ENCODE measurements at regions not wholly inside any gene's neighbourhood (a gene's known extent, or its start where the extent isn't known, plus 50 kb on each side); places are given as distances from the start of the nearest gene placed in this dataset.

GRCh38 chr9:108101410-108101809 lies 611.8 kb upstream of the KLF4 start:
- DNase-seq (ENCODE audit: low spot score) (no peak), ATAC-seq (no peak)
- Mint-ChIP-seq H3K27me3 (ENCODE audit: insufficient read depth, low read depth, poor library complexity) (peaks cover 5% of the 10 kb centered on the region), H3K27ac (no peak overlapping the region), H3K4me1 (peaks cover 5% of the 10 kb centered on the region), H3K36me3 (ENCODE audit: low read depth) (no peaks in the 10 kb centered on the region; the same call in 2 of the 3 replicates), H3K9me3 (no peaks in the 10 kb centered on the region), H3K4me3 (no peak overlapping the region)
- TF ChIP-seq EZH2phosphoT487 (IDR thresholded peaks at IDR 0.05; ENCODE audit: unreplicated experiment): no peak
- H3K4me2 ChIP-seq: no peak overlapping the region
- no peaks in the 10 kb centered on the region for H4K20me1 ChIP-seq (replicated peaks; ENCODE audit: insufficient read depth)
- peaks cover 6% of the 10 kb centered on the region; the same call in 1 of the 2 replicates for H3K9me2 ChIP-seq (ENCODE audit: insufficient read depth)
- no peak overlapping the region for H3K4me3 ChIP-seq
- no peaks in the 10 kb centered on the region for H3K36me3 ChIP-seq (ENCODE audit: insufficient read depth)
- no peaks in the 10 kb centered on the region for H3K79me2 ChIP-seq (replicated peaks; ENCODE audit: insufficient read depth)
- no peaks in the 10 kb centered on the region for H3K4me1 ChIP-seq (ENCODE audit: insufficient read depth)
- no peaks in the 10 kb centered on the region for H3K27me3 ChIP-seq (ENCODE audit: insufficient read depth)
- no peaks in the 10 kb centered on the region for H3F3A ChIP-seq (replicated peaks; ENCODE audit: low read depth)
- no peak overlapping the region for H3K27ac ChIP-seq (ENCODE audit: low read depth)
- H2AFZ ChIP-seq: no peak overlapping the region

- Mint-ChIP-seq H3K9me3 (no peaks in the 10 kb centered on the region), H3K4me3 (no peak overlapping the region), H3K36me3 (ENCODE audit: low read depth) (no peaks in the 10 kb centered on the region; the same call in 2 of the 3 replicates), H3K27me3 (ENCODE audit: insufficient read depth, low read depth, poor library complexity) (peaks cover 5% of the 10 kb centered on the region), H3K4me1 (no peaks in the 10 kb centered on the region; the same call in 2 of the 3 replicates), H3K27ac (no peak overlapping the region)
- DNase-seq (ENCODE audit: low spot score) (no peak), ATAC-seq (no peak)
- no peaks in the 10 kb centered on the region for H3K79me2 ChIP-seq (replicated peaks; ENCODE audit: insufficient read depth)
- H3K27me3 ChIP-seq (ENCODE audit: insufficient read depth): no peaks in the 10 kb centered on the region
- H3K27ac ChIP-seq (ENCODE audit: low read depth): no peak overlapping the region
- H3K4me2 ChIP-seq: no peak overlapping the region
- H3K4me1 ChIP-seq (ENCODE audit: insufficient read depth): 0 out of 2 replicates have a peak, but pooled peaks cover 5% of the 10 kb centered on the region
- no peaks in the 10 kb centered on the region for H3K36me3 ChIP-seq (ENCODE audit: insufficient read depth)
- no peak overlapping the region for H2AFZ ChIP-seq
- H3K4me3 ChIP-seq: no peak overlapping the region
- no peak for TF ChIP-seq ZNF462 (CRISPR knock-in tag; IDR thresholded peaks at IDR 0.05)
- no peak for TF ChIP-seq NANOG (IDR thresholded peaks at IDR 0.05; ENCODE audit: borderline replicate concordance)
- no peak for TF ChIP-seq EZH2phosphoT487 (IDR thresholded peaks at IDR 0.05; ENCODE audit: unreplicated experiment)
- no peak for TF ChIP-seq POLR2AphosphoS5 (IDR thresholded peaks at IDR 0.05; ENCODE audit: low read depth)
- TF ChIP-seq STAT1 (IDR thresholded peaks at IDR 0.05; ENCODE audit: unreplicated experiment): no peak
- no peak for TF ChIP-seq ETS1 (IDR thresholded peaks at IDR 0.05)
- no peak for TF ChIP-seq REST (IDR thresholded peaks at IDR 0.05; ENCODE audit: unreplicated experiment)
- TF ChIP-seq ZNF114 (CRISPR knock-in tag; IDR thresholded peaks at IDR 0.05): no peak
- peaks cover 6% of the 10 kb centered on the region; the same call in 1 of the 2 replicates for H3K9me2 ChIP-seq (ENCODE audit: insufficient read depth)
- no peaks in the 10 kb centered on the region for H3F3A ChIP-seq (replicated peaks; ENCODE audit: low read depth)
- H4K20me1 ChIP-seq (replicated peaks; ENCODE audit: insufficient read depth): no peaks in the 10 kb centered on the region
Observed at GRCh38 chr9:108100571-108100970, 611.0 kb upstream of the KLF4 start.

Measured in GM23338 (cell line).